IMR-90 (cell line): ENCODE measurements at regions not wholly inside any gene's neighbourhood (a gene's known extent, or its start where the extent isn't known, plus 50 kb on each side); places are given as distances from the start of the nearest gene placed in this dataset.

Source experiments
- ATAC-seq: fragments of 200-7000 bp; cut with Tn5 transposase; 2 replicates; pipeline ENCODE4 v1.9.1; 2020; ENCODE audit warnings: low read depth, mild to moderate bottlenecking, moderate library complexity
- BruUV-seq: library from RNA; stranded (reverse); fragments of 400-500 nt; replicated peaks from 2 replicates; lab custom pipeline; 2021; lab: Mats Ljungman, UMichigan
- CTCF ChIA-PET: fragments of 300-600 bp; formaldehyde crosslinking; extraction: SDS; loops from one replicate; lab custom pipeline; 2021; ENCODE audit warnings: antibody characterized with exemption; lab: Yijun Ruan, JAX
- POLR2A ChIA-PET: fragments of 300-600 bp; sonication (Branson Sonifier 250); formaldehyde crosslinking; loops from one replicate; lab custom pipeline; 2022; ENCODE audit warnings: antibody characterized with exemption; ENCODE audit not compliant: unreplicated experiment; lab: Charles Lee
- DNase-seq: peaks from one replicate; pipeline ENCODE4 v3.0.0; 2013
- H2AFZ ChIP-seq: replicated peaks from 2 replicates; pipeline ENCODE3; 2013; ENCODE audit warnings: low read length, mild to moderate bottlenecking; ENCODE audit not compliant: poor library complexity
- H2AK5ac ChIP-seq: 2 replicates; pipeline ENCODE4 v1.6.1; 2013; ENCODE audit warnings: low read depth, low read length, inconsistent platforms
- H2AK9ac ChIP-seq: replicated peaks from 2 replicates; pipeline ENCODE3; 2013; ENCODE audit warnings: mild to moderate bottlenecking, low read depth, low read length, moderate library complexity; ENCODE audit not compliant: poor library complexity
- H2BK120ac ChIP-seq: 2 replicates; pipeline ENCODE4 v1.6.1; 2013; ENCODE audit warnings: low read depth, low read length, inconsistent platforms
- H2BK15ac ChIP-seq: 3 replicates; pipeline ENCODE4 v1.6.1; 2013; ENCODE audit warnings: low read depth, low read length, inconsistent platforms
- H2BK20ac ChIP-seq: 2 replicates; pipeline ENCODE4 v1.6.1; 2013; ENCODE audit warnings: low read depth, mild to moderate bottlenecking, inconsistent platforms, low read length, moderate library complexity
- H2BK5ac ChIP-seq: 2 replicates; pipeline ENCODE4 v1.6.1; 2013; ENCODE audit warnings: mild to moderate bottlenecking, low read depth, low read length, inconsistent platforms; ENCODE audit not compliant: poor library complexity, severe bottlenecking
- H3K14ac ChIP-seq: replicated peaks from 2 replicates; pipeline ENCODE4 v1.6.1; 2013; ENCODE audit warnings: low read depth, low read length, inconsistent platforms
- H3K18ac ChIP-seq: 2 replicates; pipeline ENCODE4 v1.6.1; 2013; ENCODE audit warnings: low read depth, low read length, control low read depth
- H3K23ac ChIP-seq: 2 replicates; pipeline ENCODE4 v1.6.1; 2013; ENCODE audit warnings: low read depth, low read length, inconsistent platforms
- H3K27ac ChIP-seq: 2 replicates; pipeline ENCODE4 v1.5.1; 2013; ENCODE audit warnings: mild to moderate bottlenecking, control low read depth, low read length; ENCODE audit not compliant: insufficient read depth
- H3K27me3 ChIP-seq: 2 replicates; pipeline ENCODE4 v1.6.1; 2013; ENCODE audit warnings: low read length; ENCODE audit not compliant: control insufficient read depth, insufficient read depth
- H3K36me3 ChIP-seq: 2 replicates; pipeline ENCODE4 v1.6.1; 2013; ENCODE audit warnings: low read length, mixed read lengths; ENCODE audit not compliant: control insufficient read depth, insufficient read depth
- H3K4ac ChIP-seq: 2 replicates; pipeline ENCODE4 v1.6.1; 2013; ENCODE audit warnings: low read depth, low read length, inconsistent platforms
- H3K4me1 ChIP-seq: 2 replicates; pipeline ENCODE4 v1.6.1; 2013; ENCODE audit warnings: low read length, mixed read lengths; ENCODE audit not compliant: control insufficient read depth, insufficient read depth
- H3K4me2 ChIP-seq: 2 replicates; pipeline ENCODE4 v1.6.1; 2013; ENCODE audit warnings: low read depth, mild to moderate bottlenecking, control low read depth, low read length, moderate library complexity
- H3K4me3 ChIP-seq: 2 replicates; pipeline ENCODE4 v1.5.1; 2013; ENCODE audit warnings: low read depth, mild to moderate bottlenecking, control low read depth, low read length, moderate library complexity; ENCODE audit not compliant: insufficient read depth
- H3K56ac ChIP-seq: 2 replicates; pipeline ENCODE4 v1.6.1; 2013; ENCODE audit warnings: low read length, inconsistent platforms; ENCODE audit not compliant: insufficient read depth; ENCODE audit errors: extremely low read depth
- H3K79me1 ChIP-seq, 2 experiments: 2 replicates each; pipeline ENCODE4 v1.6.1; 2013; ENCODE audit warnings: low read length in 2 of 2, inconsistent platforms in 1 of 2, low read depth in 1 of 2
- H3K9ac ChIP-seq: 2 replicates; pipeline ENCODE4 v1.6.1; 2013; ENCODE audit warnings: low read depth, low read length, control low read depth
- H3K9me1 ChIP-seq: 2 replicates; pipeline ENCODE4 v1.6.1; 2013; ENCODE audit warnings: low read length, inconsistent platforms; ENCODE audit not compliant: insufficient read depth
- H3K9me3 ChIP-seq: 2 replicates; pipeline ENCODE4 v1.6.1; 2013; ENCODE audit warnings: low read length; ENCODE audit not compliant: control insufficient read depth, insufficient read depth
- H4K20me1 ChIP-seq: 2 replicates; pipeline ENCODE4 v1.6.1; 2013; ENCODE audit warnings: low read length, inconsistent platforms; ENCODE audit not compliant: insufficient read depth
- H4K5ac ChIP-seq: 2 replicates; pipeline ENCODE4 v1.6.1; 2013; ENCODE audit warnings: mild to moderate bottlenecking, low read depth, low read length, control low read depth
- H4K8ac ChIP-seq, 2 experiments: 2 replicates each; pipeline ENCODE4 v1.6.1; 2013; ENCODE audit warnings: low read depth in 2 of 2, low read length in 2 of 2, control low read depth in 1 of 2, inconsistent platforms in 1 of 2
- H4K91ac ChIP-seq: 2 replicates; pipeline ENCODE4 v1.6.1; 2013; ENCODE audit warnings: low read depth, low read length, inconsistent platforms; ENCODE audit not compliant: insufficient read depth
- CEBPB ChIP-seq: IDR thresholded peaks from 2 replicates; pipeline ENCODE4 v1.6.1; 2012; ENCODE audit warnings: low read depth, low read length, improper control_type of control experiment
- CHD1 ChIP-seq: IDR thresholded peaks from 2 replicates; pipeline ENCODE4 v1.6.1; 2012; ENCODE audit warnings: low read depth, low read length, improper control_type of control experiment
- FOS ChIP-seq: fragments of 150-350 bp; IDR thresholded peaks from 2 replicates; pipeline ENCODE4 v1.6.1; 2016; ENCODE audit warnings: low read depth, low read length
- MAFK ChIP-seq: IDR thresholded peaks from 2 replicates; pipeline ENCODE4 v1.6.1; 2012; ENCODE audit warnings: low read depth, low read length, improper control_type of control experiment
- MAZ ChIP-seq: IDR thresholded peaks from 2 replicates; pipeline ENCODE4 v1.6.1; 2012; ENCODE audit warnings: low read depth, mild to moderate bottlenecking, low read length, improper control_type of control experiment, moderate library complexity, borderline replicate concordance
- MXI1 ChIP-seq: IDR thresholded peaks from 2 replicates; pipeline ENCODE4 v1.6.1; 2012; ENCODE audit warnings: low read depth, mild to moderate bottlenecking, low read length, moderate library complexity, borderline replicate concordance
- NFE2L2 ChIP-seq: fragments of 150-350 bp; IDR thresholded peaks from 2 replicates; pipeline ENCODE4 v1.6.1; 2016; ENCODE audit warnings: low read depth, mild to moderate bottlenecking, low read length
- POLR2A ChIP-seq: IDR thresholded peaks from 2 replicates; pipeline ENCODE4 v1.6.1; 2012; ENCODE audit warnings: mild to moderate bottlenecking, low read depth, low read length
- RCOR1 ChIP-seq: IDR thresholded peaks from 2 replicates; pipeline ENCODE4 v1.6.1; 2012; ENCODE audit warnings: mild to moderate bottlenecking, low read length, improper control_type of control experiment; ENCODE audit not compliant: insufficient replicate concordance
- RFX5 ChIP-seq: IDR thresholded peaks from 2 replicates; pipeline ENCODE4 v1.8.0; 2012; ENCODE audit warnings: low read depth, mild to moderate bottlenecking, low read length, moderate library complexity
- WGBS, 2 experiments: methylation state at CpG; one replicate each; pipeline versions ENCODE4 v1.1.5 to v1.1.7; 2013; ENCODE audit warnings: missing lambda C conversion rate in 2 of 2; ENCODE audit not compliant: insufficient read length in 1 of 2; ENCODE audit errors: extremely low coverage in 2 of 2; 5-methylcytosine and 5-hydroxymethylcytosine counted together
- dilution Hi-C: fragments of 300-500 bp; cut with HindIII; formaldehyde crosslinking; loops from one replicate; pipeline ENCODE4 v1.14.3; 2018; ENCODE audit warnings: low sequenced_read_pairs; ENCODE audit not compliant: unreplicated experiment
- in situ Hi-C: fragments of 300-500 bp; cut with MboI; formaldehyde crosslinking; loops from 3 replicates; pipeline ENCODE4 v1.14.3; 2019; ENCODE audit warnings: low sequenced_read_pairs, inconsistent platforms, mixed read lengths
- intact Hi-C: fragments of 100-400 bp; cut with micrococcal nuclease; formaldehyde crosslinking; loops from 2 replicates; pipeline ENCODE4 v1.10.0; 2022
- TF ChIP-seq, protein P1 (sequence below): conservative IDR thresholded peaks from 2 replicates; pipeline ENCODE4 v1.5.1; 2012; ENCODE audit warnings: mild to moderate bottlenecking, low read depth, low read length, improper control_type of control experiment
- TF ChIP-seq, protein P2 (sequence below): fragments of 150-350 bp; IDR thresholded peaks from 2 replicates; pipeline ENCODE4 v1.6.1; 2017; ENCODE audit warnings: mild to moderate bottlenecking, antibody characterized with exemption, low read length, low read depth

DNA sequence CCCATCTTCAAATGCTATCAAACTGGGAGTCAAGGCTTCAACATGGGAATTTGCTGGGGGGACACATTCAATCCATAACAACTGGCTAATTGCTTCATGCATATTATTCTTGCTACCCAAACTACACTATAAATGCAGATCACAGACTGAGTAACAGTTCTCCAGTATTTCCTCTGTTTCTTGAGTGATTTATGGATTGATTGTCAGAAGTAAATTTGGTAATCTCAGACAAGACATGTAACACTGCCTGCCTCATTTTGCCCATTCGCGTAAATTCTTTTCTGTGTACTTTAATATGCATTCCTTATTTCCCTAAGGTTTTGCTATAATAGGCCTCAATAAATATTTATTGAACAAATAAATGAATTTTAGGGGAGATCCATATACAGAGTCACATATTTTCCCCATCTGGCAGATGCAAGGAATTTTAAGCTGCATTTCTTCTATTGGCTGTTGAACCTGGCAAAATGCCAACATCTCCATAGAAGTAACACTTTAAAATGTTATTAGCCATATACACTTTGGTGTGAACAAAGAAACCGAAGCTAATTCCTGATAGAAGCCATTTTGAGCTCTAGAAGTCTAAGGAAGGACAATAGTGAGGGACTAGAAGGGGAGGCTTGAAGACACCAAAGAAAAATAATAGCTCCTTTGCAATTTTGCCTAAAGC, 98.2 kb downstream of the QRSL1 start:
- Histone ChIP-seq H3K18ac (no peak overlapping the region), H4K91ac (no peak overlapping the region), H2BK5ac (no peak overlapping the region), H3K4me1 (no peaks in the 10 kb centered on the region), H3K27me3 (peaks cover 13% of the 10 kb centered on the region), H3K36me3 (no peaks in the 10 kb centered on the region), H3K27ac (no peak overlapping the region), H3K4me3 (no peak overlapping the region), H3K9ac (no peak overlapping the region), H3K79me1 (no peaks in the 10 kb centered on the region), H2BK20ac (no peak overlapping the region), H2AK5ac (no peak overlapping the region), H2BK15ac (no peak overlapping the region), H3K4me2 (no peak overlapping the region), H3K9me1 (no peaks in the 10 kb centered on the region), H4K8ac (no peak overlapping the region), H2BK120ac (no peak overlapping the region), H3K9me3 (no peaks in the 10 kb centered on the region), H4K5ac (no peak overlapping the region), H2AFZ (no peak overlapping the region), H3K23ac (no peak overlapping the region), H4K20me1 (no peaks in the 10 kb centered on the region), H2AK9ac (no peak overlapping the region), H3K56ac (no peak overlapping the region), H3K4ac (no peak overlapping the region), H3K14ac (no peak overlapping the region)
- DNase-seq, result no peak
- dilution Hi-C loops, result no loop called here
- CTCF ChIA-PET, result no interaction called here
- BruUV-seq, result no TSS peak
- no peak for ATAC-seq
- in situ Hi-C loops, result no loop called here
- WGBS, 2 experiments, result no CpG with 5 or more reads among the region's 3 CpGs
- TF ChIP-seq, protein P1, sequence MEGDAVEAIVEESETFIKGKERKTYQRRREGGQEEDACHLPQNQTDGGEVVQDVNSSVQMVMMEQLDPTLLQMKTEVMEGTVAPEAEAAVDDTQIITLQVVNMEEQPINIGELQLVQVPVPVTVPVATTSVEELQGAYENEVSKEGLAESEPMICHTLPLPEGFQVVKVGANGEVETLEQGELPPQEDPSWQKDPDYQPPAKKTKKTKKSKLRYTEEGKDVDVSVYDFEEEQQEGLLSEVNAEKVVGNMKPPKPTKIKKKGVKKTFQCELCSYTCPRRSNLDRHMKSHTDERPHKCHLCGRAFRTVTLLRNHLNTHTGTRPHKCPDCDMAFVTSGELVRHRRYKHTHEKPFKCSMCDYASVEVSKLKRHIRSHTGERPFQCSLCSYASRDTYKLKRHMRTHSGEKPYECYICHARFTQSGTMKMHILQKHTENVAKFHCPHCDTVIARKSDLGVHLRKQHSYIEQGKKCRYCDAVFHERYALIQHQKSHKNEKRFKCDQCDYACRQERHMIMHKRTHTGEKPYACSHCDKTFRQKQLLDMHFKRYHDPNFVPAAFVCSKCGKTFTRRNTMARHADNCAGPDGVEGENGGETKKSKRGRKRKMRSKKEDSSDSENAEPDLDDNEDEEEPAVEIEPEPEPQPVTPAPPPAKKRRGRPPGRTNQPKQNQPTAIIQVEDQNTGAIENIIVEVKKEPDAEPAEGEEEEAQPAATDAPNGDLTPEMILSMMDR, result no peak
- TF ChIP-seq NFE2L2, result no peak
- TF ChIP-seq POLR2A, result no peak
- no peak for TF ChIP-seq FOS
- TF ChIP-seq, protein P2, sequence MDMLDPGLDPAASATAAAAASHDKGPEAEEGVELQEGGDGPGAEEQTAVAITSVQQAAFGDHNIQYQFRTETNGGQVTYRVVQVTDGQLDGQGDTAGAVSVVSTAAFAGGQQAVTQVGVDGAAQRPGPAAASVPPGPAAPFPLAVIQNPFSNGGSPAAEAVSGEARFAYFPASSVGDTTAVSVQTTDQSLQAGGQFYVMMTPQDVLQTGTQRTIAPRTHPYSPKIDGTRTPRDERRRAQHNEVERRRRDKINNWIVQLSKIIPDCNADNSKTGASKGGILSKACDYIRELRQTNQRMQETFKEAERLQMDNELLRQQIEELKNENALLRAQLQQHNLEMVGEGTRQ, result no peak
- no peak for TF ChIP-seq CEBPB
- no peak for TF ChIP-seq MAFK
- TF ChIP-seq RFX5, result no peak
- no peak for TF ChIP-seq MAZ
- TF ChIP-seq MXI1, result no peak
- no peak for TF ChIP-seq CHD1
- no peak for TF ChIP-seq RCOR1
- POLR2A ChIA-PET, result interaction anchor here (1.1 kb wide), 1 partner anchor 9 kb away, joined by 3 read pairs; no protein-coding TSS in a partner anchor
- intact Hi-C loops, result no loop called here
